Endothelial cell (in vitro differentiated cells): ENCODE measurements at regions not wholly inside any gene's neighbourhood (a gene's known extent, or its start where the extent isn't known, plus 50 kb on each side); places are given as distances from the start of the nearest gene placed in this dataset.
"Not testable (repeated sequence)": the region's sequence is repeated elsewhere in the genome, so short reads cannot be mapped to it uniquely, and the experiment has no call there.

Source experiments
- DNase-seq: peaks from one replicate; pipeline ENCODE4 v3.0.0; 2021; ENCODE audit warnings: low spot score
- H3K27ac Mint-ChIP-seq: one replicate; pipeline ENCODE4 v1.8.0; 2021; ENCODE audit warnings: mixed read lengths, inconsistent platforms; ENCODE audit not compliant: unreplicated experiment
- H3K27me3 Mint-ChIP-seq: one replicate; pipeline ENCODE4 v1.8.0; 2021; ENCODE audit warnings: mild to moderate bottlenecking, moderate library complexity, mixed read lengths, inconsistent platforms; ENCODE audit not compliant: unreplicated experiment
- H3K36me3 Mint-ChIP-seq: one replicate; pipeline ENCODE4 v1.8.0; 2021; ENCODE audit warnings: mild to moderate bottlenecking, low read depth, mixed read lengths, inconsistent platforms; ENCODE audit not compliant: unreplicated experiment
- H3K4me1 Mint-ChIP-seq: one replicate; pipeline ENCODE4 v1.8.0; 2021; ENCODE audit warnings: mild to moderate bottlenecking, mixed read lengths, inconsistent platforms; ENCODE audit not compliant: unreplicated experiment
- H3K4me3 Mint-ChIP-seq: one replicate; pipeline ENCODE4 v1.8.0; 2021; ENCODE audit warnings: mild to moderate bottlenecking, mixed read lengths, inconsistent platforms; ENCODE audit not compliant: unreplicated experiment
- H3K9me3 Mint-ChIP-seq: one replicate; pipeline ENCODE4 v1.8.0; 2021; ENCODE audit warnings: mixed read lengths, inconsistent platforms; ENCODE audit not compliant: unreplicated experiment
- TF ChIP-seq, protein P1 (sequence below): fragments of 200-600 bp; sonication (generic); IDR thresholded peaks from one replicate; pipeline ENCODE4 v1.5.0; 2021; ENCODE audit warnings: antibody characterized with exemption; ENCODE audit not compliant: unreplicated experiment

DNA sequence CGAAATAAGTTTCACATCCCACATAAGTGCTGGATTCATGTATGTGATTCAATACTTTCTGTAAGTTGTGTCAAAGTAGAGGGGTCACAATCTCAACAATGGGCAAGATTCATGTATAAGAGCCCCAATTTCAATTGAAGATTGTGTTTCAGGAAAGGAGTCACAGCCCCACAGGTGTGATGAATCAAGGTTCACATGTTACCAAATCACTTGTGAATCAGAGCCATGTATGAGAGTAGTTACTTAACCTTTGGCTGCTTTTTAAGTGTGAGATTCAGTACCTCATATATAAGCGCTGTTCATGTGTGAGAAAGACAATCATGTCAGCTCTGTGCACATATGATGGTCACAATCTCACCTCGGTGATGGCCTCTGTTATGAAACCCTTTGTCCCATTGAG is 1100.0 kb upstream of the AMELY start:
- Mint-ChIP-seq H3K27ac (no peak overlapping the region), H3K4me3 (no peak overlapping the region), H3K9me3 (no peaks in the 10 kb centered on the region), H3K36me3 (no peaks in the 10 kb centered on the region), H3K27me3 (no peaks in the 10 kb centered on the region), H3K4me1 (no peaks in the 10 kb centered on the region)
- TF ChIP-seq, protein P1, sequence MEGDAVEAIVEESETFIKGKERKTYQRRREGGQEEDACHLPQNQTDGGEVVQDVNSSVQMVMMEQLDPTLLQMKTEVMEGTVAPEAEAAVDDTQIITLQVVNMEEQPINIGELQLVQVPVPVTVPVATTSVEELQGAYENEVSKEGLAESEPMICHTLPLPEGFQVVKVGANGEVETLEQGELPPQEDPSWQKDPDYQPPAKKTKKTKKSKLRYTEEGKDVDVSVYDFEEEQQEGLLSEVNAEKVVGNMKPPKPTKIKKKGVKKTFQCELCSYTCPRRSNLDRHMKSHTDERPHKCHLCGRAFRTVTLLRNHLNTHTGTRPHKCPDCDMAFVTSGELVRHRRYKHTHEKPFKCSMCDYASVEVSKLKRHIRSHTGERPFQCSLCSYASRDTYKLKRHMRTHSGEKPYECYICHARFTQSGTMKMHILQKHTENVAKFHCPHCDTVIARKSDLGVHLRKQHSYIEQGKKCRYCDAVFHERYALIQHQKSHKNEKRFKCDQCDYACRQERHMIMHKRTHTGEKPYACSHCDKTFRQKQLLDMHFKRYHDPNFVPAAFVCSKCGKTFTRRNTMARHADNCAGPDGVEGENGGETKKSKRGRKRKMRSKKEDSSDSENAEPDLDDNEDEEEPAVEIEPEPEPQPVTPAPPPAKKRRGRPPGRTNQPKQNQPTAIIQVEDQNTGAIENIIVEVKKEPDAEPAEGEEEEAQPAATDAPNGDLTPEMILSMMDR = no peak
- DNase-seq = no peak

DNA sequence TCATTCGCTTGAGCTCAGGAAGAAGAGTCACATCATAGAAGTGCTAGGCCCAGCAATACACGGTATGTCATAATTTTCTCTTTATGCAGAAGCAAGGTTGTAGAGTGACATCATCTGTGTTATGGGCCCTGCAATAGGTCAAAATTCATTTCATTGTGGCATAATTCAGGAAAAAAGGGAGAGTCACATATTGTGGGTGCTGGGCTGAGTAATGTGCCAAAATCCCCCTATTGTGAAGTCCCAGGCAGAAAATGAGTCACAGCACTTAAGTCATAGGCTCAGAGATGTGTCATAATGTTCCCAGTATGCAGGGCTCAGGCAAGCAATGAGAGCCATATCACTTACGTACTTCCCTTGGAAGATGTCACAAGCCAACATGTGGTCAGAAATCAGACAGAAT is 1092.6 kb upstream of the AMELY start:
- Mint-ChIP-seq H3K27me3 (no peaks in the 10 kb centered on the region), H3K9me3 (no peaks in the 10 kb centered on the region), H3K27ac (no peak overlapping the region), H3K4me3 (no peak overlapping the region), H3K36me3 (no peaks in the 10 kb centered on the region), H3K4me1 (no peaks in the 10 kb centered on the region)
- TF ChIP-seq, protein P1 = no peak
- DNase-seq = no peak

DNA sequence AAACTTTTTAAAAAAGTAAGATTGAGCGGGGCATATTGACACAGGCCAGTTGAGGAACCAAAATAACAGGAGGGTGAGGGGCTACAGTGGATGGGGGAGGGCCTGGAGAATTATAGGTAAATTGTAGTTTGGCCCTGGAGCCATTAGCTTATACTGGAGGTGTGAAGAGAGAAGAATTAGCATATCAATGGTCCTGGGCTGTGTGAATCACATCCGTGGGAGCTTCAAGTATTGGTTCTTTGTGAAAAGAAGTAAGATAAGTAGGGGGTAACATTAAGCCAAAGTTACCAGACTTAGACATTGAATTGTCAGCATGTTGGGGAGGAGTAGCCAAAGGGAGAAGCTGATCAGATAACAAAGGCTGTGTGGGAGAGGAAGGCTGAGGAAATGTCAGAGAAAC is 1085.2 kb upstream of the AMELY start:
- H3K4me1 Mint-ChIP-seq = no peaks in the 10 kb centered on the region
- no peak overlapping the region for H3K4me3 Mint-ChIP-seq
- no peaks in the 10 kb centered on the region for H3K9me3 Mint-ChIP-seq
- DNase-seq = no peak
- H3K27ac Mint-ChIP-seq = no peak overlapping the region
- TF ChIP-seq, protein P1 = no peak
- H3K36me3 Mint-ChIP-seq = no peaks in the 10 kb centered on the region
- no peaks in the 10 kb centered on the region for H3K27me3 Mint-ChIP-seq

DNA sequence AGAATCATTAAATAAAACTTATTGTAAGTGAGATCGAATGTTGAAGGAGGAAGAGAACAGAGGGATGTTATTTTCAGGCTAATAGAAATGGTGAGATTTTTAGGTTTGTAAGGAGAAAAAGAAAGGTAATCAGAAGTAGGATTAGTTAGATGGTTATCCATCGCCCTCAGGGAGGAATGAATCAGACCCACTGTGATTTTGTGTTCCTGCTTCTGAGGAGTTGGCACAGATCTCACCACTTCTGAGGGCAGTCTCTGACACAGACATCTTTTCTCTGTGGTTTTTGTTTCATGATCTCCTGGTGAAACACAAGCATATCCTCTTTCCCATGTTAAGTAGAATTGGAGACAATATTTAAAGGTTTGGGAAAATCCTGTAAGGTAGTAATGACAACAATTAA is 1083.2 kb upstream of the AMELY start:
- not testable (repeated sequence) for H3K4me1 Mint-ChIP-seq, DNase-seq, H3K36me3 Mint-ChIP-seq, H3K27ac Mint-ChIP-seq, H3K9me3 Mint-ChIP-seq, H3K27me3 Mint-ChIP-seq, H3K4me3 Mint-ChIP-seq

DNA sequence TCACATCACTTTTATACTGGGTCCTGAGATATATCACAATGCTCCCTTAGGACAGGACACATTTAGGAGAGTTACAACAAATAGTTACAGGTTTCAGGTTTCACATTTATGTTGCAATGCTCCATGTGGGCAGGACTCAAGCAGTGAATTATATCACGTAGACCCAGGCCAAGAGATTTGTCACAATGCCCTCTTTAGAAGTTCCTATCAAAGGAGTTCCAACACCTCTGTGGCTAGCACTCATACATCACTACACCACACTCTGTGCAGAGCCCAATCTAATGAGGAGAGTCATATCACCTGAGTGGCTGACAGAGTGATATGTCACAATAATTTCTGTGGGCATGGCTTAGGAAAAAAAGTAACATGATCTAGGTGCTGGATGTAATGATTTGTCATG is 1068.2 kb upstream of the AMELY start:
- Mint-ChIP-seq H3K9me3 (no peaks in the 10 kb centered on the region), H3K4me1 (no peaks in the 10 kb centered on the region), H3K36me3 (no peaks in the 10 kb centered on the region), H3K4me3 (no peak overlapping the region), H3K27me3 (no peaks in the 10 kb centered on the region), H3K27ac (no peak overlapping the region)
- TF ChIP-seq, protein P1 = no peak
- DNase-seq = no peak

DNA sequence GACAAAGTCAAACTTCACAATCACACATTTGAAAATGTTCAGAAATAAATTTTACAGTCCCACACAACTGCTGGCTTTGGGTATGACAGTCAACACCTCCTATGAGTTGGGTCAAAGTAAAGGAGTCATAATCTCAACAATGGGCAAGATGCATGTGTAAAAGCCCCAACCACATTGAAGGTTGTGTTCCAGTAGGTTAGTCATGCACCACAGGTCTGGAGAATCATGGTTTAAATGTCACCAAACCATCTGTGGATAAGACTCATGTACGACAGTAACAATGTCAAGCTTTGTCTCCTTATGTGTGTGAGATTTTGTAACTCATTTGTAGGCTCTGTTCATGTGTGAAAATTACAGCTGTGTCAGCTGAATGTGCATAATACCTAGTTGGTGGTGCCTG is 1065.7 kb upstream of the AMELY start:
- TF ChIP-seq, protein P1 = no peak
- DNase-seq = no peak
- Mint-ChIP-seq H3K27ac (no peak overlapping the region), H3K9me3 (no peaks in the 10 kb centered on the region), H3K27me3 (no peaks in the 10 kb centered on the region), H3K36me3 (no peaks in the 10 kb centered on the region), H3K4me3 (no peak overlapping the region), H3K4me1 (no peaks in the 10 kb centered on the region)
